K562 (cell line): ENCODE measurements at regions not wholly inside any gene's neighbourhood (a gene's known extent, or its start where the extent isn't known, plus 50 kb on each side); places are given as distances from the start of the nearest gene placed in this dataset.
A peak's percentile ranks its signal among the peaks of the same experiment; 100 is the strongest.

Experiments used
- ATAC-seq: fragments of 200-7000 bp; cut with Tn5 transposase; 3 replicates; pipeline ENCODE4 v1.9.1; 2020; ENCODE audit warnings: moderate library complexity
- BruUV-seq: library from RNA; stranded (reverse); fragments of 400-500 nt; replicated peaks from 2 replicates; lab custom pipeline; 2021; lab: Mats Ljungman, UMichigan
- CTCF ChIA-PET: fragments of 300-600 bp; formaldehyde crosslinking; extraction: SDS; loops from one replicate; lab custom pipeline; 2021; ENCODE audit warnings: low intra/inter-chr PET ratio; lab: Yijun Ruan, JAX
- POLR2A ChIA-PET: fragments of 300-600, 350-650 bp; sonication (Branson Sonifier 250); formaldehyde crosslinking; extraction: SDS; loops from one replicate; lab custom pipeline; 2021; ENCODE audit warnings: antibody characterized with exemption, inconsistent platforms; lab: Yijun Ruan, JAX
- DNase-seq, 4 experiments: peaks; one replicate each; pipeline versions ENCODE4 v3.0.0 to v3.0.0-alpha.2; 2011 to 2018; ENCODE audit warnings: low spot score in 3 of 4, mixed read lengths in 3 of 4; ENCODE audit errors: extremely low read depth in 1 of 4
- FAIRE-seq: peaks from 2 replicates; lab custom pipeline; 2011; peaks lifted over from hg19 to GRCh38; lab: Jason Lieb, UNC
- H2AFZ ChIP-seq: 2 replicates; pipeline ENCODE4 v1.6.0; 2011; ENCODE audit warnings: low read depth, low read length, control low read depth, inconsistent platforms
- H3K27ac ChIP-seq: fragments of 200-600 bp; 3 replicates; pipeline ENCODE4 v1.8.0; 2011; ENCODE audit warnings: low read depth, mild to moderate bottlenecking, control low read depth, inconsistent platforms, low read length, moderate library complexity, mixed read lengths; ENCODE audit errors: extremely low read depth
- H3K27me3 ChIP-seq, 2 experiments: fragments of 300-600 bp in 1 of 2; 2 replicates in 1 of 2; 3 replicates in 1 of 2; pipeline versions ENCODE4 v1.6.0 to v1.8.0; 2011; ENCODE audit warnings: inconsistent platforms in 2 of 2, low read length in 2 of 2, mild to moderate bottlenecking in 1 of 2, mixed read lengths in 1 of 2, moderate library complexity in 1 of 2; ENCODE audit not compliant: control insufficient read depth in 2 of 2, insufficient read depth in 2 of 2
- H3K36me3 ChIP-seq: fragments of 300-600 bp; 3 replicates; pipeline ENCODE4 v1.8.0; 2011; ENCODE audit warnings: mild to moderate bottlenecking, low read length, inconsistent platforms; ENCODE audit not compliant: control insufficient read depth, insufficient read depth
- H3K4me1 ChIP-seq, 2 experiments: fragments of 200-600 bp in 1 of 2; replicated peaks in 1 of 2; 2 replicates in 1 of 2; 3 replicates in 1 of 2; pipeline versions ENCODE4 v1.5.1 to v1.8.0; 2011; ENCODE audit warnings: inconsistent platforms in 2 of 2, low read length in 2 of 2, mild to moderate bottlenecking in 1 of 2, mixed read lengths in 1 of 2, moderate library complexity in 1 of 2; ENCODE audit not compliant: control insufficient read depth in 2 of 2, insufficient read depth in 2 of 2
- H3K4me2 ChIP-seq: 2 replicates; pipeline ENCODE4 v1.6.1; 2011; ENCODE audit warnings: low read length, control low read depth, inconsistent platforms, mixed read lengths; ENCODE audit not compliant: insufficient read depth
- H3K4me3 ChIP-seq: fragments of 200-600 bp; sonication (generic), shearing (Covaris generic); 2 replicates; pipeline ENCODE4 v1.5.1; 2016; ENCODE audit warnings: control low read depth, inconsistent platforms
- H3K79me2 ChIP-seq: fragments of 200-600 bp; 3 replicates; pipeline ENCODE4 v1.8.0; 2011; ENCODE audit warnings: low read length, inconsistent platforms; ENCODE audit not compliant: control insufficient read depth, insufficient read depth
- H3K9ac ChIP-seq, 2 experiments: 2 replicates each; pipeline versions ENCODE4 v1.6.0 to v1.6.1; 2011; ENCODE audit warnings: low read depth in 2 of 2, low read length in 2 of 2, control low read depth in 1 of 2, inconsistent platforms in 1 of 2, mild to moderate bottlenecking in 1 of 2, mixed read lengths in 1 of 2; ENCODE audit not compliant: insufficient read depth in 1 of 2
- H3K9me1 ChIP-seq: one replicate; pipeline ENCODE4 v1.6.0; 2011; ENCODE audit warnings: inconsistent platforms, mild to moderate bottlenecking, low read length, moderate library complexity; ENCODE audit not compliant: control insufficient read depth, insufficient read depth
- H3K9me3 ChIP-seq: replicated peaks from 2 replicates; pipeline ENCODE4 v1.5.1; 2011; ENCODE audit warnings: low read depth, low read length, inconsistent platforms; ENCODE audit not compliant: control insufficient read depth, insufficient read depth
- H4K20me1 ChIP-seq: replicated peaks from 2 replicates; pipeline ENCODE4 v1.6.1; 2011; ENCODE audit warnings: low read length, inconsistent platforms, mixed read lengths; ENCODE audit not compliant: control insufficient read depth, insufficient read depth
- HDAC3 ChIP-seq: fragments of 450-650 bp; IDR thresholded peaks from 2 replicates; pipeline ENCODE4 v1.6.1; 2018; ENCODE audit warnings: borderline replicate concordance, mild to moderate bottlenecking, moderate library complexity; ENCODE audit not compliant: partially characterized antibody
- L3MBTL2 ChIP-seq: fragments of 450-650 bp; IDR thresholded peaks from 2 replicates; pipeline ENCODE4 v1.6.1; 2016; ENCODE audit warnings: mild to moderate bottlenecking, moderate library complexity
- NBN ChIP-seq: fragments of 450-650 bp; IDR thresholded peaks from 2 replicates; pipeline ENCODE4 v1.6.1; 2016; ENCODE audit warnings: low read depth, mild to moderate bottlenecking
- RBM25 ChIP-seq: fragments of 200-400 bp; formaldehyde crosslinking; IDR thresholded peaks from 2 replicates; pipeline ENCODE4 v1.6.1; 2018; ENCODE audit warnings: low read length, low read depth, moderate library complexity; ENCODE audit not compliant: severe bottlenecking
- WGBS: fragments of 100-300 bp; shearing (Covaris generic); methylation state at CpG from one replicate; pipeline ENCODE4 v1.1.6; 2016; ENCODE audit warnings: low coverage, mixed read lengths; ENCODE audit not compliant: insufficient coverage; ENCODE audit errors: missing lambda C conversion rate; 5-methylcytosine and 5-hydroxymethylcytosine counted together
- in situ Hi-C: fragments of 300-500 bp; cut with MboI; formaldehyde crosslinking; loops from 4 replicates; pipeline ENCODE4 v1.15.0; 2018; ENCODE audit warnings: inconsistent platforms, mixed read lengths
- intact Hi-C: fragments of 100-400 bp; cut with micrococcal nuclease; formaldehyde crosslinking; loops from 2 replicates; pipeline ENCODE4 v1.14.2; 2022
- TF ChIP-seq, protein P1 (sequence below): sonication (generic); formaldehyde crosslinking; IDR thresholded peaks from 2 replicates; pipeline ENCODE4 v1.5.0; 2020; ENCODE audit warnings: missing genetic modification reagents

DNA sequence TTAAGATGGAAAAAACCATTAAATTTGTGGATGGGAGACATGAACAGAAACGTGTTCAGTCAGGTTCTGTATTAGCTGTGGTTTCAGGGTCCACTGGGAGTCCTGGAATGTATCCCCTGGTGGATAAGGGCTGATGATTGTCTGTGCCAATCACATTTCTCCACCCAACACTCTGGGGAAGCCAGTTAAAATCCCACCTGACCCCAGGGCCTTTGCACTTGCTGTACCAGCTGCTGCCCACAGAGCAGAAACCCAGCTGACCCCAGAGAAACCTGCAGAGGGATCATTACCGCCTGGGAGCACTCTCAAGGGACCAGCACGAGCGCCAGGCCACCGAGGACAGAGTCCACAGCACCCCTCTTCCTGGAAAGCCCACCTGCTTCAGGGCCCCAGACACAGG is 260.7 kb downstream of the PREX1 start:
- no TSS peak for BruUV-seq
- Histone ChIP-seq H2AFZ (no peak overlapping the region), H3K79me2 (no peaks in the 10 kb centered on the region), H3K9me1 (no peaks in the 10 kb centered on the region), H3K36me3 (no peaks in the 10 kb centered on the region), H3K9ac (no peak overlapping the region), H3K4me1 (no peaks in the 10 kb centered on the region), H3K27me3 (peaks cover 0 to 28% of the 10 kb centered on the region in 2 experiments; a peak in 4 of 5 replicates), H3K27ac (no peak overlapping the region), H3K4me2 (no peak overlapping the region), H3K9me3 (no peaks in the 10 kb centered on the region), H4K20me1 (no peaks in the 10 kb centered on the region), H3K4me3 (no peak overlapping the region)
- in situ Hi-C loops (no loop called here), intact Hi-C loops (no loop called here)
- CTCF ChIA-PET: no interaction called here
- ATAC-seq: no peak
- POLR2A ChIA-PET: no interaction called here
- 0% methylated on average over 5 of the region's 5 CpGs for WGBS
- FAIRE-seq: no peak
- DNase-seq: no peak
- TF ChIP-seq RBM25: peak; percentile 34
- no peak for TF ChIP-seq HDAC3

DNA sequence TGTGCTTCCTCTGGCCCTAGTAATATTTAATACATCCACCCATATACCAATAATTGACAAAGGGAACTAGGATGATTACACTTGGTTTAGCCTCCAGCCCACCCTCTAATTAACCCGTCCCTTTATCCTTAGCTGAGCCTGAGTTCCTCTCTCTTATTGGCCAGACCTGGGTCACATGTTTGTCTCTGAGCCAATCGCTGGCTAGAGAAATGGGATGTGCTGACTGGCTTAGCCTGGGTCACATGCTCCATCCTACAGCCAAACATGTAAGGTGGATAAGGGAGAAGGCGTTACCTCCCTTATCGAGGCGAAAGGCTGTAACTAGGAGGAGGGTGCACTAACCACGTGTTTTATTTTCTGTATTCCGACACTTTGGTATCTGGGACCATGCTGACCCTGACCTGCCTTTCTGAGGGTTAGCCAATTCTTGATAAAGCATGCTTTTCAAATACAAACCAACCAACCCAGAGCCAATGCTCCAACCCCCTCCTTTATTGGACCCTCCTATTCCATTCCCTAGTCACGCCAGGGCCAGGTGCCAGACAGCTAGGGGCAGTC is 262.7 kb downstream of the PREX1 start:
- in situ Hi-C loops: no loop called here
- BruUV-seq: no TSS peak
- Histone ChIP-seq H3K36me3 (no peaks in the 10 kb centered on the region), H3K4me3 (no peak overlapping the region), H3K79me2 (no peaks in the 10 kb centered on the region), H3K9ac (no peak overlapping the region), H3K4me2 (no peak overlapping the region), H4K20me1 (no peaks in the 10 kb centered on the region; the same call in 1 of the 2 replicates), H3K9me1 (no peaks in the 10 kb centered on the region), H3K27me3 (peaks cover 0 to 14% of the 10 kb centered on the region in 2 experiments; a peak in 2 of 5 replicates), H2AFZ (no peak overlapping the region), H3K4me1 (no peaks in the 10 kb centered on the region), H3K27ac (no peak overlapping the region), H3K9me3 (no peaks in the 10 kb centered on the region)
- DNase-seq: peak; percentile 13 to 54 (median 48)
- CTCF ChIA-PET: no interaction called here
- ATAC-seq: peak; percentile 86
- WGBS: 1% methylated on average over 8 of the region's 8 CpGs
- FAIRE-seq: no peak
- intact Hi-C loops: no loop called here
- POLR2A ChIA-PET: no interaction called here
- TF ChIP-seq, protein P1, sequence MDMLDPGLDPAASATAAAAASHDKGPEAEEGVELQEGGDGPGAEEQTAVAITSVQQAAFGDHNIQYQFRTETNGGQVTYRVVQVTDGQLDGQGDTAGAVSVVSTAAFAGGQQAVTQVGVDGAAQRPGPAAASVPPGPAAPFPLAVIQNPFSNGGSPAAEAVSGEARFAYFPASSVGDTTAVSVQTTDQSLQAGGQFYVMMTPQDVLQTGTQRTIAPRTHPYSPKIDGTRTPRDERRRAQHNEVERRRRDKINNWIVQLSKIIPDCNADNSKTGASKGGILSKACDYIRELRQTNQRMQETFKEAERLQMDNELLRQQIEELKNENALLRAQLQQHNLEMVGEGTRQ (CRISPR knock-in tag): peak; percentile 85
- TF ChIP-seq L3MBTL2 (peak; percentile 80), NBN (no peak)
